Muscle layer of colon (tissue), 2 donors: ENCODE measurements at regions not wholly inside any gene's neighbourhood (a gene's known extent, or its start where the extent isn't known, plus 50 kb on each side); places are given as distances from the start of the nearest gene placed in this dataset.

Experiments
- H3K27ac ChIP-seq: one replicate; pipeline ENCODE4 v1.7.0; 2013; ENCODE audit warnings: low read depth, mild to moderate bottlenecking, low read length, moderate library complexity
- H3K27me3 ChIP-seq, 2 donors: one replicate each; pipeline ENCODE4 v1.7.0; 2013; ENCODE audit warnings: low read length in 2 of 2, mild to moderate bottlenecking in 2 of 2; ENCODE audit not compliant: insufficient read depth in 2 of 2, control insufficient read depth in 1 of 2
- H3K36me3 ChIP-seq: one replicate; pipeline ENCODE4 v1.7.0; 2013; ENCODE audit warnings: mild to moderate bottlenecking, low read length; ENCODE audit not compliant: insufficient read depth
- H3K4me1 ChIP-seq: one replicate; pipeline ENCODE4 v1.7.0; 2013; ENCODE audit warnings: mild to moderate bottlenecking, low read length; ENCODE audit not compliant: insufficient read depth
- H3K4me3 ChIP-seq, 2 donors: one replicate each; pipeline ENCODE4 v1.7.0; 2013; ENCODE audit warnings: low read length in 2 of 2, low read depth in 1 of 2, mild to moderate bottlenecking in 1 of 2, moderate library complexity in 1 of 2
- H3K9ac ChIP-seq: one replicate; pipeline ENCODE4 v1.7.0; 2013; ENCODE audit warnings: low read length
- H3K9me3 ChIP-seq: one replicate; pipeline ENCODE4 v1.7.0; 2013; ENCODE audit warnings: mild to moderate bottlenecking, low read length
- donor health status: abdominal sarcoma.
- donor health status: Adenocarcinoma of cecum.

GRCh38 chr17:81345228-81346089 lies 49.8 kb upstream of the BAHCC1 start:
- Histone ChIP-seq H3K9me3 (no peaks in the 10 kb centered on the region), H3K4me1 (peaks cover 11% of the 10 kb centered on the region), H3K4me3 (peak overlapping the region; percentile 71 to 72), H3K27me3 (no peaks in the 10 kb centered on the region), H3K27ac (peak overlapping the region; percentile 89), H3K36me3 (no peaks in the 10 kb centered on the region), H3K9ac (peak overlapping the region; percentile 88)
